ENCODE measurements at regions not wholly inside any gene's neighbourhood (a gene's known extent, or its start where the extent isn't known, plus 50 kb on each side); places are given as distances from the start of the nearest gene placed in this dataset.

- ATAC-seq (ENCODE audit: low read depth) (no peak), DNase-seq (no peak)
- Mint-ChIP-seq H3K27ac (no peak overlapping the region), H3K27me3 (no peaks in the 10 kb centered on the region), H3K4me1 (no peaks in the 10 kb centered on the region), H3K9me3 (ENCODE audit: insufficient read depth) (no peaks in the 10 kb centered on the region), H3K4me3 (no peak overlapping the region)
- intact Hi-C loops (cut with micrococcal nuclease), result no loop called here
- H3K4me3 ChIP-seq (ENCODE audit: control extremely low read depth in 1 of 5, extremely low read depth in 1 of 5, insufficient read depth in 1 of 5, low read depth in 2 of 5, low read length in 4 of 5), result no peak overlapping the region
- ChIA-PET CTCF (no interaction called here), POLR2A (no interaction called here)
- peaks cover 0 to 16% (median 0%) of the 10 kb centered on the region in 3 donors for H3K9me3 ChIP-seq (ENCODE audit: control extremely low read depth in 1 of 3, control insufficient read depth in 2 of 3, insufficient read depth in 1 of 3, low read length in 2 of 3)
- no peak overlapping the region for H2AFZ ChIP-seq (ENCODE audit: insufficient read depth, low read depth, low read length, poor library complexity, severe bottlenecking)
- H3K4me1 ChIP-seq (ENCODE audit: control insufficient read depth in 2 of 2, insufficient read depth in 2 of 2, low read length in 2 of 2), result no peaks in the 10 kb centered on the region
- no peak overlapping the region for H3K4me2 ChIP-seq (replicated peaks; ENCODE audit: low read depth, low read length, poor library complexity, severe bottlenecking)
- TF ChIP-seq, protein P1, sequence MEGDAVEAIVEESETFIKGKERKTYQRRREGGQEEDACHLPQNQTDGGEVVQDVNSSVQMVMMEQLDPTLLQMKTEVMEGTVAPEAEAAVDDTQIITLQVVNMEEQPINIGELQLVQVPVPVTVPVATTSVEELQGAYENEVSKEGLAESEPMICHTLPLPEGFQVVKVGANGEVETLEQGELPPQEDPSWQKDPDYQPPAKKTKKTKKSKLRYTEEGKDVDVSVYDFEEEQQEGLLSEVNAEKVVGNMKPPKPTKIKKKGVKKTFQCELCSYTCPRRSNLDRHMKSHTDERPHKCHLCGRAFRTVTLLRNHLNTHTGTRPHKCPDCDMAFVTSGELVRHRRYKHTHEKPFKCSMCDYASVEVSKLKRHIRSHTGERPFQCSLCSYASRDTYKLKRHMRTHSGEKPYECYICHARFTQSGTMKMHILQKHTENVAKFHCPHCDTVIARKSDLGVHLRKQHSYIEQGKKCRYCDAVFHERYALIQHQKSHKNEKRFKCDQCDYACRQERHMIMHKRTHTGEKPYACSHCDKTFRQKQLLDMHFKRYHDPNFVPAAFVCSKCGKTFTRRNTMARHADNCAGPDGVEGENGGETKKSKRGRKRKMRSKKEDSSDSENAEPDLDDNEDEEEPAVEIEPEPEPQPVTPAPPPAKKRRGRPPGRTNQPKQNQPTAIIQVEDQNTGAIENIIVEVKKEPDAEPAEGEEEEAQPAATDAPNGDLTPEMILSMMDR (IDR thresholded peaks at IDR 0.05), result no peak
- no peak for TF ChIP-seq EZH2 (IDR thresholded peaks at IDR 0.05; ENCODE audit: borderline replicate concordance, insufficient read depth, low read depth, low read length, poor library complexity, severe bottlenecking)
- H3K27me3 ChIP-seq (replicated peaks in 1 of 4; ENCODE audit: control extremely low read depth in 1 of 4, control insufficient read depth in 3 of 4, insufficient read depth in 4 of 4, low read length in 3 of 4), result no peaks in the 10 kb centered on the region
- H4K20me1 ChIP-seq (ENCODE audit: control insufficient read depth, insufficient read depth, low read length, poor library complexity, severe bottlenecking), result no peaks in the 10 kb centered on the region
- 88% methylated on average over 10 of the region's 11 CpGs for WGBS (ENCODE audit: insufficient coverage)
- H3K27ac ChIP-seq (ENCODE audit: low read length in 2 of 2), result no peak overlapping the region
- H3K79me2 ChIP-seq (ENCODE audit: control insufficient read depth, insufficient read depth, low read length), result no peaks in the 10 kb centered on the region
- no peaks in the 10 kb centered on the region for H3K36me3 ChIP-seq (replicated peaks in 1 of 2; ENCODE audit: control extremely low read depth in 1 of 2, control insufficient read depth in 1 of 2, extremely low read depth in 1 of 2, insufficient read depth in 2 of 2, low read length in 1 of 2)
- no peak overlapping the region for H3K9ac ChIP-seq (ENCODE audit: low read length)
Measured at GRCh38 chr9:135223831-135224230, 136.4 kb downstream of the OLFM1 start.

- ChIA-PET CTCF (no interaction called here), POLR2A (no interaction called here)
- H3K27ac ChIP-seq (ENCODE audit: low read length in 2 of 2), result no peak overlapping the region
- no peaks in the 10 kb centered on the region for H3K27me3 ChIP-seq (replicated peaks in 1 of 4; ENCODE audit: control extremely low read depth in 1 of 4, control insufficient read depth in 3 of 4, insufficient read depth in 4 of 4, low read length in 3 of 4)
- H3K4me3 Mint-ChIP-seq, result no peak overlapping the region
- H3K4me1 Mint-ChIP-seq, result no peaks in the 10 kb centered on the region
- no peak overlapping the region for H3K4me2 ChIP-seq (replicated peaks; ENCODE audit: low read depth, low read length, poor library complexity, severe bottlenecking)
- DNase-seq (no peak), ATAC-seq (ENCODE audit: low read depth) (no peak)
- no peaks in the 10 kb centered on the region for H3K36me3 ChIP-seq (replicated peaks in 1 of 2; ENCODE audit: control extremely low read depth in 1 of 2, control insufficient read depth in 1 of 2, extremely low read depth in 1 of 2, insufficient read depth in 2 of 2, low read length in 1 of 2)
- no peaks in the 10 kb centered on the region for H3K9me3 Mint-ChIP-seq (ENCODE audit: insufficient read depth)
- H3K9me3 ChIP-seq (ENCODE audit: control extremely low read depth in 1 of 3, control insufficient read depth in 2 of 3, insufficient read depth in 1 of 3, low read length in 2 of 3), result peaks cover 0 to 16% (median 0%) of the 10 kb centered on the region in 3 donors
- TF ChIP-seq EZH2 (IDR thresholded peaks at IDR 0.05; ENCODE audit: borderline replicate concordance, insufficient read depth, low read depth, low read length, poor library complexity, severe bottlenecking), result no peak
- TF ChIP-seq, protein P1 (IDR thresholded peaks at IDR 0.05), result no peak
- H2AFZ ChIP-seq (ENCODE audit: insufficient read depth, low read depth, low read length, poor library complexity, severe bottlenecking), result no peak overlapping the region
- no peaks in the 10 kb centered on the region for H4K20me1 ChIP-seq (ENCODE audit: control insufficient read depth, insufficient read depth, low read length, poor library complexity, severe bottlenecking)
- H3K4me1 ChIP-seq (ENCODE audit: control insufficient read depth in 2 of 2, insufficient read depth in 2 of 2, low read length in 2 of 2), result no peaks in the 10 kb centered on the region
- H3K27ac Mint-ChIP-seq, result no peak overlapping the region
- no peaks in the 10 kb centered on the region for H3K79me2 ChIP-seq (ENCODE audit: control insufficient read depth, insufficient read depth, low read length)
- intact Hi-C loops (cut with micrococcal nuclease), result no loop called here
- WGBS (ENCODE audit: insufficient coverage), result 79% methylated on average over 10 of the region's 12 CpGs
- no peak overlapping the region for H3K9ac ChIP-seq (ENCODE audit: low read length)
- H3K27me3 Mint-ChIP-seq, result no peaks in the 10 kb centered on the region
- H3K4me3 ChIP-seq (ENCODE audit: control extremely low read depth in 1 of 5, extremely low read depth in 1 of 5, insufficient read depth in 1 of 5, low read depth in 2 of 5, low read length in 4 of 5), result no peak overlapping the region
Measured at GRCh38 chr9:135224286-135224877, 136.9 kb downstream of the OLFM1 start.
